ENCODE measurements at regions not wholly inside any gene's neighbourhood (a gene's known extent, or its start where the extent isn't known, plus 50 kb on each side); places are given as distances from the start of the nearest gene placed in this dataset.

DNA sequence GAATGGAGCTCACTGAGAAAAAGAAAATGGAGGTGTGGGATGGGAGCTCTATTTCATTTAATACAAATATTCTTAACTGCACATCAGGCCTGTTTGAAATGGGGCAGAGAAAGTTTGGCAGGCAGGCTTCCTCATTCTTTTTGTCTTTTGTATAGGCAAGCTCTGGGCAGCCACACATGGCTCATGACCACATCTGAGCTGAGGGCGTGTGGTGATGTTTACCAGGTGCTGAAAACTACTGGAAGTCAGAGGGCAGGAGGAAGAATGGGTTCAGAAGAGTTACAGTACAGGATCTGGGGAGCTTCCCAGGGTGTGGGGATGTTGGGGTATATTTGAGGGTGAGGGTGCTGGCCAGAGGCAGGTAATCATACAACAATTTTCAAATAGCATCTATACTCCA is 66.3 kb upstream of the NAV2 start (continued):
- TF ChIP-seq JUNB (IDR thresholded peaks at IDR 0.05; ENCODE audit: unreplicated experiment) (no peak), CREB1 (CRISPR knock-in tag; IDR thresholded peaks at IDR 0.05; ENCODE audit: low read depth) (no peak), EZH2phosphoT487 (IDR thresholded peaks at IDR 0.05; ENCODE audit: unreplicated experiment) (no peak)

- Histone ChIP-seq H3K4me2 (no peak overlapping the region), H3K9me2 (ENCODE audit: insufficient read depth) (no peaks in the 10 kb centered on the region), H3K36me3 (ENCODE audit: insufficient read depth) (no peaks in the 10 kb centered on the region), H3K27me3 (ENCODE audit: insufficient read depth) (no peaks in the 10 kb centered on the region), H3K4me3 (no peak overlapping the region), H4K20me1 (replicated peaks; ENCODE audit: insufficient read depth) (no peaks in the 10 kb centered on the region), H3K27ac (ENCODE audit: low read depth) (no peak overlapping the region), H3K4me1 (ENCODE audit: insufficient read depth) (no peaks in the 10 kb centered on the region), H3F3A (replicated peaks; ENCODE audit: low read depth) (no peaks in the 10 kb centered on the region), H2AFZ (no peak overlapping the region), H3K79me2 (replicated peaks; ENCODE audit: insufficient read depth) (no peaks in the 10 kb centered on the region)
- TF ChIP-seq, protein P1, sequence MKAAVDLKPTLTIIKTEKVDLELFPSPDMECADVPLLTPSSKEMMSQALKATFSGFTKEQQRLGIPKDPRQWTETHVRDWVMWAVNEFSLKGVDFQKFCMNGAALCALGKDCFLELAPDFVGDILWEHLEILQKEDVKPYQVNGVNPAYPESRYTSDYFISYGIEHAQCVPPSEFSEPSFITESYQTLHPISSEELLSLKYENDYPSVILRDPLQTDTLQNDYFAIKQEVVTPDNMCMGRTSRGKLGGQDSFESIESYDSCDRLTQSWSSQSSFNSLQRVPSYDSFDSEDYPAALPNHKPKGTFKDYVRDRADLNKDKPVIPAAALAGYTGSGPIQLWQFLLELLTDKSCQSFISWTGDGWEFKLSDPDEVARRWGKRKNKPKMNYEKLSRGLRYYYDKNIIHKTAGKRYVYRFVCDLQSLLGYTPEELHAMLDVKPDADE (IDR thresholded peaks at IDR 0.05), result no peak
- TF ChIP-seq STAT1 (IDR thresholded peaks at IDR 0.05; ENCODE audit: unreplicated experiment) (no peak), ZNF114 (CRISPR knock-in tag; IDR thresholded peaks at IDR 0.05) (no peak)
- Mint-ChIP-seq H3K9me3 (no peaks in the 10 kb centered on the region), H3K27ac (no peak overlapping the region), H3K36me3 (ENCODE audit: low read depth) (no peaks in the 10 kb centered on the region), H3K4me1 (no peaks in the 10 kb centered on the region; the same call in 2 of the 3 replicates), H3K4me3 (no peak overlapping the region), H3K27me3 (ENCODE audit: insufficient read depth, low read depth, poor library complexity) (no peaks in the 10 kb centered on the region)
- DNase-seq (ENCODE audit: low spot score) (no peak), ATAC-seq (no peak)
Observed at GRCh38 chr11:19644316-19644715, 68.3 kb upstream of the NAV2 start.

DNA sequence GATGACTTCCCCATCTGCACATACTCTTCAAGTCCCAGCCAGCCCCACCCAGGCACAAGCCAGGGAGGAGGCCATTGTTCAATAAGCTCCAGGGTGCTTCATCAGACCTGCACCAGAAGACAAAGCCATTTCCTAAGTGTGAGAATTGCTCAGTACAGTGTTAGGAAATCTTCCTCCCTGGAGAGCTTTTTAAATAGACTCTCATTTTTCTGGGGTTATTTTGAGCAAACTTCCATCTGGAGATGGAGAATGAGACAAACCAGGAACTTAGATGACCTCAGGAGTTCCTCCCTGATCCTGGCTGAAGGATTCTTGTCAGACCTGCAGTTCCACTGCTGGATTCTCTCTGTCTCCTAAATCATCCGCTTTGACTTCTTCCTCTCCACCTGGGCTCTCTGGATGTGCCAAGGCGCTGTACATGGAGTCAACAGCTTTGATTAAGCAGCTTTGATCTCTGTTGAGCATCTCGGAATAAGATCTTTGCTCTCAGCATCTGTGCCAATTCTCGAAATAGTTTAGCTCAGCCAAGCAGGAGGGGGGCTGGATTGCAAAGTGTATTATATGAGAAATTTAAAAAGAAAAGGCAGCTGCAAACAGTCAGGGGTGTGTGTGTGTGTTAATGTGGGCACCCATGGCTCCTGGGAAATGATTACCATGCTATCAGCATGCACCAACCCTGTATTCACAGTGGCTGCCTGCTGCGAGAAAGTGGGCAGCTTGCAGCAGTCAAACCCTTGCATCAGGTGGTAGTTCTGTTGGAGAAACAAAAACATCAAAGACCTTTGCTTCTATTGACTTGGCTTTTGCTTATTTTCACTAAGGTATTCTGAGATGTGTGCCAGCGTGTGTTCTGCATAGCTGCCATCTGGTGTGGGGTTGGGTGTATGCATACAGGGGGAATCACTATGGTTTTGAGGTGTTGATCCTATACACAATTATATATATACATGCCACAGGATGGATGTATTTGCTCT is 70.2 kb upstream of the NAV2 start:
- no peaks in the 10 kb centered on the region for H3F3A ChIP-seq (replicated peaks; ENCODE audit: low read depth)
- H3K9me2 ChIP-seq (ENCODE audit: insufficient read depth), result no peaks in the 10 kb centered on the region
- H3K9me3 Mint-ChIP-seq, result no peaks in the 10 kb centered on the region
- H3K4me1 ChIP-seq (ENCODE audit: insufficient read depth), result no peaks in the 10 kb centered on the region
- no peaks in the 10 kb centered on the region for H3K36me3 Mint-ChIP-seq (ENCODE audit: low read depth)
- no peaks in the 10 kb centered on the region for H3K79me2 ChIP-seq (replicated peaks; ENCODE audit: insufficient read depth)
- DNase-seq (ENCODE audit: low spot score) (no peak), ATAC-seq (no peak)
- no peak overlapping the region for H3K27ac ChIP-seq (ENCODE audit: low read depth)
- no peak overlapping the region for H3K27ac Mint-ChIP-seq
- no peak for TF ChIP-seq ZNF331 (CRISPR knock-in tag; IDR thresholded peaks at IDR 0.05; ENCODE audit: low read depth)
- TF ChIP-seq EZH2phosphoT487 (IDR thresholded peaks at IDR 0.05; ENCODE audit: unreplicated experiment), result no peak
- no peak for TF ChIP-seq STAT1 (IDR thresholded peaks at IDR 0.05; ENCODE audit: unreplicated experiment)
- TF ChIP-seq REST (IDR thresholded peaks at IDR 0.05; ENCODE audit: unreplicated experiment), result no peak
- no peak overlapping the region for H3K4me3 ChIP-seq
- no peak overlapping the region for H3K4me3 Mint-ChIP-seq
- no peaks in the 10 kb centered on the region for H3K36me3 ChIP-seq (ENCODE audit: insufficient read depth)
- H2AFZ ChIP-seq, result no peak overlapping the region
- no peaks in the 10 kb centered on the region for H3K4me1 Mint-ChIP-seq
- no peaks in the 10 kb centered on the region for H3K27me3 ChIP-seq (ENCODE audit: insufficient read depth)
- no peak overlapping the region for H3K4me2 ChIP-seq
- no peaks in the 10 kb centered on the region for H4K20me1 ChIP-seq (replicated peaks; ENCODE audit: insufficient read depth)
- no peaks in the 10 kb centered on the region for H3K27me3 Mint-ChIP-seq (ENCODE audit: insufficient read depth, low read depth, poor library complexity)
